ENCODE measurements at regions not wholly inside any gene's neighbourhood (a gene's known extent, or its start where the extent isn't known, plus 50 kb on each side); places are given as distances from the start of the nearest gene placed in this dataset.

DNA sequence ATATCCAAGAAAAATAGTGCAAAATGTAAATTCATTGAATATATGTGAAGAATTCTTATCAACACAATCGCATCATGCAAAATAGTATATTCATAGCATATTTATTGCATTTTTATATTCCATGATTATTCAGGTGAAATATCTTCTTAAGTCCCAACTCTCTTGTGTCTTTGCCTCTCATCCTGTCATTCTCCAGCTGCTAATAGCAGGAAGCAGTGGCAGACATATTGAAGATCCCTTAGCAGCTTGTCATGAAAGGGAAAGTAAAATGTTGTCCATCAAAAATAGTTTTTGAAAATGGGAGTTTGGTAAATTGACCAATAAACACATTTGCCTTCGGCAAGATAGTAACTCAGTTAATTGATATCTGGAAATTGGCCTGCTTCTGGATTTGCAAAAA lies 265.3 kb upstream of the TGFBR2 start:
- DNase-seq: no peak

DNA sequence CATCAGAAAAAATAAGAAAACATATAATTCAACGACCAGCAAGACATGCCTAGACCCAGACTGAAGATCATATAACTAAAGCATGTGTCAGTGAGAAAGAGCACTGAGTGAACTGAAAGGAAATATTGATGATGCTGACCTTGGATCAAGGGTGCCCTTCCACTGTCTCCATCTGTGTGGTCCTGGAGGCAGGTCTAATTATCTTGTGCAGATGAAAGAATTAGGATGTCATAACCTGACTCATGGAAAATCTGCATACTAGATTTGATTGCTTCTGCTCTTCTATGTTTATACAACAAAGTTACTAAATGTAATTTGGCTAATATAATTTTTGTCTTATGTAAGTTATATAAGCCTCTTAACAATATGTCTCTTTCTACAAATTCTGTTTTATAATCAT lies 264.6 kb upstream of the TGFBR2 start:
- no peak for DNase-seq

DNA sequence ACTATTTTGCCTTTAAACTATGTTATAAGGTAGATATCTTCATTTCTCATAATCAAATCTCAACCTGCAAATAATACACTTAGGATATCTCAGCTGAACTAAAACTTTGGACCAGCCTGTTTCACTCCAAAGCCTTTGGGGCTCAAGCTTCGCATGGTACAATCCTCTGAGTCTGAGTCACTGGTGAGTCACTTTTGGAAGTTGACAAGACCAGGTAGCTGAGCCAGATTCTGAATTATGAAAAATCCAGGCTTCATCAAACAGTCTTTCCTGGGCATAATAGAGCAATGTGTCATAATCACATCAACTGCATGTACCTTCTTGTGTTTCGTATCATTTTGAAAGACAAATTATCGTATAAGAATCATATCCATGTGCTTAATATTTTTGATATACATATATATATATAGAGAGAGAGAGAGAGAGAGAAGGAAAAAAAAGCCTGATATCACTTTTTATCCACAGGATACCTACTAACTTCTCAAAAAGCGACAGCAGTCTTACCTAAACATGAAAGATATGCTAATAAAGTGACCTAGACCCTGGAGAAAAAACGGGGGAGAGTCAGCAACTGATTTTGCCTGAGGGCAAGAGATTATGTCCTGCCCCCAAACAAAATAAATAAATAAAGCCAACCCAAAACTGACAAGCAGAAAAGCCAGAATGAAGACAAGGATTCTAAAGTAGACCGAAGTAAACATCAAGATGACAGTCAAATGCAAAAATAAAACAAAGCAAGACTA lies 263.9 kb upstream of the TGFBR2 start:
- DNase-seq: no peak

DNA sequence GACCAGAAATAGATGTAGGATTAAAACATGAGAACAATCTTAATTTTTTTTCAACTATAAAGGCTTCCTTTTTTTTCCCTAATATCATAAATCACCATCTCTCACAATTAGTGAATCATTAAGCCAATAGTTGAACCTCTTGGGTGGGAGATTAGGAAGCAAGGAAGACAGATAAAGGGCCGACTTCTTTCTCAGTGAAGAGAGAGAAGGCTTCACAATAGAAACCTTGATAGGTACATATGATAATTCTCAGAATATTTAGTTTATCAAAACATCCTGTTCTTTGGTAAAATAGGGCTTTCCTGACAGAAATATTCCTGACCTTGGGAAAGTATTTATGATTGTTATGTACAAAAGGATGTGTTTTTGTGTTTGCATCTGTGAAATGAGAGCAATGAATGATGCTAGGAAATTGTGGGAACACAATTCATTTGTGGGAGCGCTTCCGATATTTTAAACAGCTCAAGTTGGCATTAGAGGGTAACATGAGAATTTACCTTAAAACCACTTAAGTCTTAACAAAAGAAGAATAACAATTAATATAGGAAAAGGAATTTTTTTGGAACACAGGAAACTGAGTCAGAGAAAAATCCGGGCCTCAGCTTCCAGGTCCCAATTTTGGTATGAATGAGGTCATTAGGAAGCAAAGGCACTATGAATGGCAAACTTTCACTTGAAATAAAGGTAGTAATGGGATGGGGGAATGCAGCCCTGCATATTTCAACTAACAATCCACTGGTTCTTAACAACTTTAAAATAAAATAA lies 263.2 kb upstream of the TGFBR2 start:
- no peak for DNase-seq

DNA sequence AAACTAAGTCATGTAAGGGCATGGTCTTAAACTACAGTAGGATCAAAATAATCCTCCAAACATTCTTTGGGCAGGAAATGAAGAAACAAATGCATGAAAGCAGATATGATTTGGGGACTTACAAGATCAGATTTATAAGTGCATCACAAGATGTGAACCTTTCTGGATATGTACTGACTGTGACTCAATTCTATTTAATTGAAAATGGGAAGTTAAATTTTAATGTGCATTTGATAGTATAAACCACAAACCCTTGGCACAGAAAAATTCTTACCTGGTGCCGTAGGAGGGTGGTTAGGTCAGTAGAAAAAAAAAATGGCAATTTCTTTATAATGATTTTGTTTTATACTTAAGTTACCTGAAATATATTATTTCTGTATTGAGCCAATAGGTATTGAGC lies 262.5 kb upstream of the TGFBR2 start:
- no peak for DNase-seq

DNA sequence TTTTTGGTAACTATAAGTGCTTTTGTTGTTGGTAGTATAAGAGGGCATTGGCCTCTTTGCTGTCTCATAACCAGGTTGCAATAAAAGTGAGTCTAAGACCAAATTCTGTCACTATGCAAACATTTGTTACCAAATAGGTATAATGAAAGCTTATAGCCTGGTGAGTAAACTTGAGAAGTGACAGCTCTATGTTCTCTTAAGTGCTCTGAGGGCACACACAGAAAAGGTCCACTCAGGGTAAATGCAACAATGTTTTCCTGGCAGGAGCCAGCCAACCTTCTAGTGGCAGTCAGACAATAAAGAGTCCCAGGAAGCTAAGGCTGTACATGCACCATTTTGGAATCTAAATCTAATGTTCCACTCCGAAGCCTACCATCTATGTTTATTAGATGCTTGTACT lies 262.1 kb upstream of the TGFBR2 start:
- DNase-seq: no peak

DNA sequence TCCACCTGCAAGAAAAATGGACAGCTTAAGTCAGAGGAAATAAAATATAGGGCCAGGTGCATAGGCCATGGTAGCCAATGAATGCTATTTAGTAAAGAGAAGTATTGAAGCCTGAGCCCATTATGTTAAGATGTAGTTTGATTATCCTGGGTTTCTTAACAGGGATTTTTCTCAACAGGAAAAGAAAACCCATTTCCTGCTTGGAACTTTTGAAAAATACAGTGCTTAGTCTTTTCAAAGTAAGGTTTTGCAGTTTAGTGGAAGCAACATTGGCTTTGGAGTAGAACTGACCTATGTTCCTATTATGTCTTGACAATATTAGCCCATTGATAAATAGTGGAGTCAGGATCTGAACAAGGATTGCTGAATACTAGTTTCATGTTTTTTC lies 259.5 kb upstream of the TGFBR2 start:
- no peak for DNase-seq

DNA sequence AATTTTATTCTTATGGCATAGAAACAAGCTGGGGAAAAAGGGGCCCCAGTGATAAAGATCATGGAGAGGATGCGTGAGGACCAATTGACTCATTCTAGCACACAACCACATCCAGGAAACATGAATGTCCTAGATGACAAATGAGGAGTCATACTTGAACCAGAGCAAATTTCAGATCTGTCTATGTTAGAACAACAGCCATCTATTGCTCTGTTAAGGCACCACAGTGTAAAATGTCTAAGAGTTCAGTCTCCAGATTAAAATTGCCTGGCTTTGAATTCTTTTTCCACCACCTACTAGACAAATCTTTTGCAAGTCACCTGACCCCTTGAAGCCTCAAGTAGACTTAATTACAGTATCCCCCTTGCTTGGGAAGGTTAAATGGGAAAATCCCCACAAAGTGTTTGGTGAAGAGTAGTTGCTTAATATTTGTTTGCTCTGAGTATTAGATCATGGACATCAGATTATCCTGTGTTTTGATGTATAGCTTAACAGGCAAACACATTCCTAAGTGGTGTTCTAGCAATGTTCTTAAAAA lies 258.7 kb upstream of the TGFBR2 start:
- peak in 1 of 2 experiments; percentile 20 for DNase-seq

DNA sequence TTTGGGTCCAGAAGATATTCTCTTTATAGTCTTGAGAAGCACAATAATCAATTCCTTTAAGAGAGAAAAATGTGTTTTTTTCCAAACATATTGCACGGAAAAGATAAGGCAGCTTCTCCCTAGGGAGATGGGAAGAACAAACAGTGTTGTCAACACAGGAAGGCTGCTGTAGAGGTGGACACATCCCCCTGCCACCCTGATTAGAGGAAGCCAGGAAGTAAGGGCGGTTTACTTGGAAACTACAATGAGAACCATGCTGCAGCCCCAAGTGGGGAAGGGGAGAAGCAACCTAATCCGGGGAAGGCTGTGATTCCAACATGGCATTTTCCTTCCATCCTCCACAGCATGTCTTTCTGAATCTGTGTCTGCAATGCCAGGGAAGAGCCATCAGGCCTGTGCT lies 256.9 kb upstream of the TGFBR2 start:
- DNase-seq: no peak

DNA sequence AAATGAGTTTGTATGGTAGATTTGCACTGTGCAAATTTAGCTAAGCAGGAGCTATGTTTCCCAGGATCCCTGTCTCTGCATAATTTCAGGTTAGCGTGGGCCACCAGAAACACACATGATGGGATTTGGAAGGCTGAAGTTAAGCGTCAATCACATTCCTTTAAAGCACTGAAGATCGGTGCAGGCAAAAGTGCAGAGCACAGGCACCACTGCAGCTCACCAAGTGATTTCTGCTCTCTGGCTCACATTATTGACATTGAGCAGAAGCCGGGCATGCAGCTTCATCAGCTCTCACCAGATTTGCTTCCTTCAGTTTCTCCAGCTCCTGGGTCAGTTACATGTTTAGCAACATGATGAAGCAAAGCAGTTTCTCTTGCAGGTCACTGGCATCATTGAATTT lies 256.4 kb upstream of the TGFBR2 start:
- DNase-seq: no peak

DNA sequence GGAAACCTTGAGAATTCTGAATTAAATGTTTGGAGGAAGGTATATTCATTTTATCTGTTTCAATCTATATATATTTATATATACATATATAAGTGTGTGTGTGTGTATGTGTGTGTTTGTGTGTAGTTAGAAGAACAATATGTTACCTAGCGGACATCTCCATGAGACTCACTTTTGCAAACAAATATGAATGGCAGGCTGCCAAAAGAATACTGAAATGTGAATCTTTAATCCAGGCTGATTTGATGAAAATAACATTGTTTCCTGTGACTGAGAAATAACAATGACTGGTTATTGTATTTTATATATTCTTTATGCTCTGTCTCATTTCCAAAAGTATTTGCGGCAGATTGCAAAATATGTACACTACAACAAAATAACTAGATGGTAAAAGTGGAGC lies 255.5 kb upstream of the TGFBR2 start:
- no peak for DNase-seq

DNA sequence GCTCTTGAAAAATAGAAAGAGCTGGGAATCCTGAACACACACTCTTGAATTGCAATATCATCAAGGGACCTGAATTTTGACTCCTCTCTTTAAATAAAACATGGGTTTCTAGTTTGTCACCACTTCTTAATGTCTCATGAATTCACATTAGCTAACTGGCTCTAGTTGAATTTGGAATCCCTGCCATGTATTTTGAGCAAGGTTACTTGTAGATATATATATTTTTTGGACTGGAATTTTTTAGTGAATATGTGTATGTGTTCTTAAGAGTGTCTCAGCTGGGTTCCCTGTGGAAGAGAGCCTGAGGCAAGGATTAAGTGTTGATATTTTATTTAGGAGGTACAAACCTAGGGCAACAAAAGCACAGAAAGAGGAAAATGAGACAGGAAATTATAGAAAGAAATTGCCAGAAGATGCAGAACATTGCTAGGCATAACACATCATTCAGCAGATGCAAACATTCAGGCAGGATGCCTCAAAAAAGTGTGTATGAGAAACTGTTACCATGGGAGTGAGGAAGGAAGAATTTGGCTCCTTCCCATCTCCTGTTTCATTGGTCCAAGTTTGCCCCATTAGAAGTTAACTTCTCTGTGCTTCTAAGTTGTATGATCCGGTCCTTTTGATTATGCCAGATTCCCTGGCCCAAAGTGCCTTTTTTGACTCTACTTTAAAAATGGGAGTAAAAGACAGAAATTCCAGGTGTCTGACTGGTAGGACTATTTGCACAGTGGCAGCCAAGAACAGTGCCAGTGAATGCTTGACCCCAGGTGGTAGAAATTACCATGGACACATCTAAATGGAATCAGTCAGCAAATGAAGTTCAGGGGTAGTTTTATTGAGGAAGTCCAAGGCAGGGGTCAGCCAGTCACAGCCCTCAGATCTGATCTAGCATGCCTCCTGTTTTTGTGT lies 253.7 kb upstream of the TGFBR2 start:
- no peak for DNase-seq

DNA sequence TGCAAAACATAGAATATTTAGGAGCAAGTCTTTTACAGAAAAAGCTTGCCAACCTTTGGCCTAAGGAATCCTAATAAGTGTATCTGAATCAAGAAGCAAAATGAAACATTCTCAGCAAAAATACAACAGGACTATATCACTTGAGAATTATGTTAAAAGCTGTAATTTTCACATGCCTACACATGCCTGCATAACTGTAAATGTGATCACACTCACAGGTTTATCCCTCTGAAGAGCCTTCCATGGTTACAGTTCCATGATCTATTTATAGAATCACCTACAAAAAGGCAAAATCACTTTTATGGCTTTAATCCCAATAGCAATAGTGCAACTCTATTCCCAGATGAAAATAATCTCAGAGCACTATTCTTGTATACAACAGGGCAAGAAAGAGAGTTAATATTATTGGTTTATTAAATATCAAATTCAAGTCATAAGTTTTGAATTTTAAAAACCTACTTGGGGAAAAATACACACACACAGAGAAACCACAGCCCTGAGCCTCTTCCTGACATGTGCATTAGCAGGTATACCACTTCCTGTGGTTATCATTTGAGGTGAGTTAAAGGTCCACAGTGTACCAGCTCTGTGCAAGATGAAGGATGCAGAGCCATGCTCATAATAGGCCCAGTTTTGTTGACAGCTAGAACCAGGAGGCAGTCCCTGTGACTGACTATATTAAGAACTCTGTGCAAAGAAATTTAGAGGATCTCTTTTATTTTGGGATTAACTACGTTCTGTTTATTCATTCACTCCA lies 252.5 kb upstream of the TGFBR2 start:
- DNase-seq: peak in 1 of 2 experiments; percentile 32

DNA sequence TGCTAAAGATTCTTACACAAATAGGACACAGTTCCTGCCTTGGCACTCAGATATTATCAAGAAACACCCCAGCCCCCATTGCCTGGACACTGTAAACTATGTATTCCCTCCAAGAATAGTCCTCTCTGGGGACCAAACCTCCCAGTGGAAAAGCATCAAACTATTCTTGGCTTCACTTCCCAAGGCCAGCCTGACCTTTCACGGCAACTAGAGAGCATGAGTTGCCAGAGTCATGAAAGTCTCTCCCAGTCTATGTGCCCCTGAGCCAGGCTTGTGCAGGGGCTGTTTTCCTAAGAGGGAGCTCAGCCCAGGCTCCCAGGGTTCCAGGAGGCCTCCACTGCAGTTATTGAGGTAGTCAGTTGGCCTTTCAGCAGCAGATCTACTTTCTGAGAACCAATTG lies 251.9 kb upstream of the TGFBR2 start:
- no peak for DNase-seq

DNA sequence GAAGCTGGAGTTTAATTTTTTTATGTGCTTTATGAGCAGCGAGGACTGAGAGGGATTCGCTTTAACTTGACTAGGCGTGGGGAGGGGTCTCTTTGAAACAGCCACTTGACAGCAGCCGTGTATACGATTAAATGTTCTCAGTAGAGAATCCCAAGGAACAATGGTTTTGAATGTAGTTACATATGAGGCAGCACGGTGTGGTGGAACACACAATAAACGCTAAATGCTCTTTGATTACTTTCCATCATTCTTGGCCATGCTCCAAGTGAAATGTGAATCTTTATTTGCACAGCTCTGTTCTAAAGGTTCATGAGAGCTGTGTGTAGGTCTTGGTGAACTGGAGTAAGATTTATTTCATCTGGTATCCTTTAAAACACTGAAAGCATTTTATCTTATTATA lies 251.4 kb upstream of the TGFBR2 start:
- no peak for DNase-seq

DNA sequence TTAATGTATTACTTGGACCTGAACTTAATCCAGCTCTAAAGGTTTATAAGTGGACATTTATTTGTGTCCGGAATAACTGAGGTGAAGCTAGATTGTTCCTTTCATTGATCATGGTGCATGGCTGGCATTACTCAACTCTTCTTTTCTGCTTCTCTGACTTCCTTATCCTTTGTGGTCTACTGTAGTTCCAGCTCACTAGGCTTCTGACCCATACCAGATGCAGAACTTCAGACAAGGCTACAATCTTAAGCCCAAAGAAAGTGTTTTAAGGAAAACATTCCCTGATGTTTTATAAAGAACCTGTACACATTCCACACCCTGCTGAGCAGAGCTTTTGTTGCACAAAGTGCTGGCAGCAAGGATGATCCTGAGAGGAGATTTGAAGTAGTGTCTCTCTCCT lies 250.8 kb upstream of the TGFBR2 start:
- no peak for DNase-seq

DNA sequence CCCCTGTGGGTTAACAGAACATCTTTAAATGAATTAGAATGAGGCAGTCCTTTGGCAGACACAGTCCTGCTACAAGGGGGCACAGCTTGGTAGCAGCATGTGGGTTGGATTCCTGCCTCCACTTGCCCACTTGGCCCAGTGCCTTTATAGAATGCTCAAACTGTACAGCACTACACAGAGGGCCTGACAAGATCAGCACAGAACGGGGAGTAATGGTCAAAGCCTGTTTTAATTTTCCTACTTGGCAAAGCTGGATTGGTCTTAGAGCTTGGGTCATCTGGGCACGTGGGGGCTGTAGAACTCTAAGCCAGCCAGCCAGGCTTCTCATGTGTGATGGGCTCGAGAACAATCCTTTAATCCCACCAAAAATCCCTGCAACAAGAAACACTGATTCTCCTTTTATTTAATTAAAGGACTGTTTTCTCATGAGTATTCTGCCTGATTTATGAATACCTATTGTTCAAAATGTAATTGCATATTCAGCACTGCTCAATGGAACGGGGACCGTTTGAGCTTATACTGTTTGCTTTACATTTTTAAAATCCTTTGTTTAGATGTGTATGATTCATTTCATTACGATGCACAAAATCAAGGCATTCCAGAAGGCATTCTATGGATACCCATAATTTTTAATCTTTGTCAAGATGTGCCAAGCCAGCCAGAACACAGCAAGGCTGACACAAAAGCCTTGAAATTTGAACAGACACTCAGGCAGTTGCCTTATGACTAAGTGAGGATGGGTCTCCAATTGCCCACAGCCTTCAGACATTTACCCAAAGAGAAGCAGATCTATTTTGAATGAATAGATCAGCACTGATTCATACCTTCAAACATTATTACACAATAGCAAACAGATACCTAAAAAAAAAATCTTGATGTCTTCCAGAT lies 249.3 kb upstream of the TGFBR2 start:
- DNase-seq: no peak

DNA sequence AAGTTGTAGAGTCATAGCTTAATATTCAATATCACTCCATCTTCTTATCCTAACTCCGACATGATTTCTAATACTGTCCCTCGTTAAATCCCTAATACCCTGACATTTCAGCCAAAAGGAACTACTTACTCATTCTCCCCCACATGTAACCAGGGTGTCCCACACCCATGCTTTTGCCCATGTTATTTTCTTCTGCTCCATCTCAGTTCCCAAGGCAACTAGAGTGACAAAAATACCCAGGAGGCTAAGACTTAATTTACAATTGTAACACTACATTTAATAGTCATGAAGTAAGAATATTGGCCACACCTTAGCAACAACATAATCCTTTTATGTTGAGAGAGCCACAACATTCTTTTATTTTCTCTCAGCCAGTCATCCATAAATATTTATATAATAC lies 248.5 kb upstream of the TGFBR2 start:
- no peak for DNase-seq

DNA sequence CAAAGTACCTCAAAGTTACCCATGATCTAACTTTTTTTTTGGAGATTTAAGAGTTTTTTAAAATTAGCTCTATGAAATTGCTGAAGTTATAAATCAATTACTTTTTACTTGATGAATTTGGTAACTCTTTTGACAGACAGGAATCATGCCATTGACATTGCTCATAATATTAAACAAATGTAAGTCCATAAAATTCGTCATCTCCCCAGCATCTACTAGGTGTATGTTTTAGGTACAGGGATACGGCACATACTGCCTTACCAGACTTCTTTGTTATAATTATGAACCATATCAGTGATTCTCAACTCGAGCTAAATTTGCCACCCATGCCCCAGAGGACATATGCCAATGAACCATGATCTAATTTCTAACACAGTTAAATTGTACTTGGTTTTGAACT lies 247.5 kb upstream of the TGFBR2 start:
- DNase-seq: no peak

DNA sequence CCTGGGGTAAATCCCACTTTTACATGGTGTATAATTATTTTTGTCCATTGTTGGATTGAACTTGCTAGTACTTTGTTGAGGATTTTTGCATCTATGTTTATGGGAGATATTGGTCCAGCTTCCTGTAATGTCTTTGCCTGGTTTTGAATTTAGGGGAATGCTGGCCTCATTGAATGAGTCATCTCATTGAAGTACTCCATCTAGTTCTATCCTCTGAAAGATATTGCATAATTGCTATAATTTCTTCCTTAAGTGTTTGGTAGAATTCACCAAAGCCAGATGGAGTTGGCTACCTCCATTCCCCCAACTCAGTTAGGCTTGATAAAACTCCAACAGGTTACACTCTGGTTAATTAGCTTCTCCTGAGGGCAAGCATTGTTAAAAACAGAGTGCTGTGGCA lies 237.4 kb upstream of the TGFBR2 start:
- no peak for DNase-seq

DNA sequence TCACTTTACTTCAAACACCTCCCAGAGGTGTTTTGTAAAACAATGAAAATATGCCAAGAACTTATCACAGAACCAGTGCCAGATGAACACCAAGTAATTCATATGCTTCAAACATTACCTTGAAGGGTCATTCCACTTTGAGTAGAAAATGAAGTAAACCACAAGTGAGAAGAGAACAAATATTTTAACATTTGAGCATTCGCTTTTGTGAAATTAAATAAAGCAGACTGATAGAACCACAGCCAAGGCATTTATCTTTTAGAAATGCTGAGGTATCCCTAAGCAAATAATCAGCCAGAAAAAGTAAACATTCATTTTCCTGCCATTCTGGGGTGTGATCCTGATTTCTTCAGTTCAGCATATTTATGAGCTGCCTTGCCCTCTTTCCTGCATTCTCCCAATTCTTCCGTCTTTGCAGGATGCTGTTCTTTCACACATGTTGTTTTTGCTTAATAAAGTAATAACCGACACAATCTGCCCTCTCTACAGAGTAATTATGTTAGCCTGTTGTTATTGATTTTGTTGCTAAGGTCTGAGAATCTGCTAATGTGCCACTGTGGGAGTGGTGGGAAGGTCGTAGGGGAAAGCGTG lies 235.6 kb upstream of the TGFBR2 start:
- no peak for DNase-seq

All from activated CD4-positive, alpha-beta T cell treated with anti-CD3 and anti-CD28 coated beads, Interleukin-2, amount 50 U/mL, for 48 hours (primary cell).